Erythroblast (primary cell): ENCODE measurements at regions not wholly inside any gene's neighbourhood (a gene's known extent, or its start where the extent isn't known, plus 50 kb on each side); places are given as distances from the start of the nearest gene placed in this dataset.

Experiments
- GATA1 ChIP-seq: IDR thresholded peaks from 2 replicates; pipeline ENCODE4 v1.6.1; 2011; ENCODE audit warnings: low read depth, mild to moderate bottlenecking, control low read depth, low read length, moderate library complexity
- POLR2A ChIP-seq: IDR thresholded peaks from 2 replicates; pipeline ENCODE4 v1.6.1; 2011; ENCODE audit warnings: mild to moderate bottlenecking, low read length

- TF ChIP-seq POLR2A (no peak), GATA1 (no peak)
Measured at GRCh38 chr10:33681595-33681994, 347.1 kb upstream of the NRP1 start.
